Skeletal muscle satellite cell (primary cell): ENCODE measurements at regions not wholly inside any gene's neighbourhood (a gene's known extent, or its start where the extent isn't known, plus 50 kb on each side); places are given as distances from the start of the nearest gene placed in this dataset.

Experiments
- H3K27me3 ChIP-seq: 2 replicates; pipeline ENCODE4 v1.7.0; 2013; ENCODE audit warnings: low read length; ENCODE audit not compliant: control insufficient read depth, insufficient read depth
- H3K36me3 ChIP-seq: 2 replicates; pipeline ENCODE4 v1.7.0; 2013; ENCODE audit warnings: mild to moderate bottlenecking, control low read depth, low read length; ENCODE audit not compliant: insufficient read depth
- H3K4me1 ChIP-seq: 2 replicates; pipeline ENCODE4 v1.7.0; 2013; ENCODE audit warnings: low read length; ENCODE audit not compliant: control insufficient read depth, insufficient read depth
- H3K4me2 ChIP-seq: 2 replicates; pipeline ENCODE4 v1.7.0; 2013; ENCODE audit warnings: mild to moderate bottlenecking, low read length
- H3K4me3 ChIP-seq: 2 replicates; pipeline ENCODE4 v1.7.0; 2013; ENCODE audit warnings: low read length
- H3K9ac ChIP-seq: 2 replicates; pipeline ENCODE4 v1.7.0; 2013; ENCODE audit warnings: mild to moderate bottlenecking, low read depth, low read length, moderate library complexity
- H3K9me3 ChIP-seq: replicated peaks from 2 replicates; pipeline ENCODE4 v1.7.0; 2013; ENCODE audit warnings: mild to moderate bottlenecking, control low read depth, low read length

DNA sequence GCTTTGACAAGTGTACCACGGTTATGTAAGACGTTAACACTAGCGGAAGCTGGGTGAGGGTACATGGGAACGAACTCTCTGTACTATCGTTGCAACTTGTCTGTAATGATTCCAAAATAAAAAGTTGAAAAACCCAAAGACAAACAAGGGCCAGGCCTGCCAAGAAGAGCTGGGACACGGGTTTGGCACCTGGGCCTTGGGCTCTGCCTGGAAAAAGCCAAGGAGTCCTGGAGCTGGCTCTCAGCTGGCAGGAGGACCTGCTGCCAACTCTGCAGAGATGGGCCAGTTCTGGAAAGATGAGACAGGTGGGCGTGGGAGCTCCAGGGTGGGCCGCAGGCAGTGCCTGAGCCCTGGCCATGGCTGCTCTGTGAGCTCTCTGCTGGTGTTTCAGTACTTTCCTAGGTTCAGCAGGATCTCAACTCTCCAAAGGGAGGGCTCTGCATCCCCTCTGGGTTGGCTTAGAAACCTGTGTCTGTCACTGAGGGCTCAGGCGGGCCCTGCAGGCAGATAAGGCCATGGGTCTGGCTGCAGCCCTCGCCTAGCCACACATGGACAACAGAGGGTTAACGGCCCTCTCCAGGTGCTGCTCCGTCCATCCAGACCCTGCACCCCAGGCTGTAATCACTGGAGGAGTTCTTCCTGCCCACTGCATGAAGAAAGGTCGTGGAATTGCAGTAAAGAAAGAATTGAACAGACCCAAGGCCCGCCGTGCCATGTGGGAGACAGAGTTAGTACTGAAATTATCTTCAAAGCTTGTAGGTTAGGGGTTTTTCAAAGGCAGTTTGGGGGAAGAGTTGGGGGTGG lies 89.9 kb downstream of the RHOB start:
- Histone ChIP-seq H3K9ac (no peak overlapping the region), H3K27me3 (peaks cover 9% of the 10 kb centered on the region)

DNA sequence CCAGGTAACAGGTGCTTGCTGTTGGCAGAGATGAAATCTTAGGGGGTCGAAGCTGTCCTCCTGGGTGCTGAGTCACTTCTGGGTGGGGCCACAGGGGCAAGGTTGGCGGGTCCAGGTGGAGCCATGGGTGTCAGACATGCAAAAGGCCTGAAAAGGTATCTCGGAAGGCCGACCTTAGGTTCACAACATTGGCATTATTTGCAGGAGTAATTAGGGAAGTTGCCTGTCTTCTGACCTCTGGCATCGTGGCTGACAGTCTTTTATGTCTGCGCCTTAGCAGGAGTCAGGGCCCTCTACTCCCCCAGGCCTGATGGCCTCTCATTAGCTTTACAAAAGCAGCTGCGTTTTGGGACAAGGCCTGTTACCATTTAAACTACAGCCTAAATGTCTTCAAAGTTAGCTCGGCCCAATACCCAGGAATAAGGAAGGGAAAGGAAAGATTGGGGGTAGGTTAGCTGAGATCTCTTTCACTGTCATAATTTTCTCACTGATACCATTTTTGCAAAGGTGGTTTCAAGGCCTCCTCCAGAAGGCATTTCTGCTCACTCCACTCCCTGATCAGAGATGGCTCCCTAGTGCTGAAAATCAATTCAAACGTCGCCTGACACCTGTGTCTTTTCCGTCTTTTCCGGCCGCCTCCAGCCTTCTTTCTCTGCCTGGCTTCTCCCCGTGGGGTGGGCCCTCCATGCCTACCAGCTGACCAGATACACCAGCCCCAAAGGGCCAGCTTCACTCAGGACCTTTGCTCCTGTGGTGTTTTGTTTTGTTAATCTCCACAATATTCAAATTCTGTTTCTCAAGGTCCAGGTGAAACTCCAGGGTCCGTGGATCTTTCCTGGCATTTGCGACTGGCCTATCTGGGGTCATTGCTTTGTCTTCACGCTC lies 90.8 kb downstream of the RHOB start:
- H3K9ac ChIP-seq = no peak overlapping the region
- no peak overlapping the region for H3K4me2 ChIP-seq
- peaks cover 22% of the 10 kb centered on the region for H3K4me1 ChIP-seq
- no peak overlapping the region for H3K4me3 ChIP-seq
- H3K27me3 ChIP-seq = peaks cover 9% of the 10 kb centered on the region
- H3K9me3 ChIP-seq = no peaks in the 10 kb centered on the region
- H3K36me3 ChIP-seq = no peaks in the 10 kb centered on the region

More for the DNA sequence above, 89.9 kb downstream of the RHOB start:
- no peaks in the 10 kb centered on the region for H3K36me3 ChIP-seq
- H3K4me3 ChIP-seq = no peak overlapping the region
- H3K4me2 ChIP-seq = no peak overlapping the region
- no peaks in the 10 kb centered on the region for H3K9me3 ChIP-seq
- H3K4me1 ChIP-seq = peaks cover 22% of the 10 kb centered on the region

DNA sequence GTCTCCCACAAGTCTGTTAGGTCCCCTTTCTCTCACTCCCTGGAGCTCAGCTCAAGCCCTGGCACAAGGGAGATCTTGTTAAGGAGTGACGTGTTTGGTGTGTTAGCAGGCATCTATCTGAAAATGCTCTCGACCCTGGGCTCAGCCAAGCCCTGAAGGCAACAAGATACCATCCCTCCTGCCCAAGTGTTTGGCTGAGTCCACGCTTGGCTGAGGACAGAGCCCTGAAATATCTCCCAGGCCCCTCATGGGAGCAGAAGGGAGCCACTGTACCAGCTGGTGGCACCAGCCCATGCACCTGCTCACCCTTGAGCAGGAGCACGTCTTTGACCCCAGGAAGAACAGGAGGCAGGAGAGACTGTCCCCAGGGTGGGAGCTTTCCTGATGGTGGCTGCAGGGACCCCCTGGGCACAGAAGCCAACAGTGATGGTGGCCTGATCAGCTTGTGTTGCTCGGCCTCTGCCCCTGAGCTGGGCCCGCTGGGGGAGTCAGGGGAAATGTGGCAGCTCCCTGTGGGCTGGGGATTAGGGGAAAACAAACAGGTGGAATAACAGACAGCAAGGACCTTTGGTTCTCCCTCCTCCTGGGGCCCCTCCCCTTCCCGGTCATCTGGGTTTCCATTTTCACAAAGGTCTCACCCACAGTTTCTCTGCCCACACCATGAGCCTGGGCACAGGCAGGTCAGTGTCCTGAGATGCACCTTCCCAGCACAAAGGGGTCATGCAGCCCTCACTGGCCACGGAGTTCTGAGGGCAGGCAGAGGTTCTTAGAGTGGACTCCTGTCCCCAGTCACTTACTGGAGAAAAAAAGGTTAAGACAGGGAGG lies 91.6 kb downstream of the RHOB start:
- Histone ChIP-seq H3K9ac (no peak overlapping the region), H3K4me2 (no peak overlapping the region), H3K36me3 (no peaks in the 10 kb centered on the region), H3K9me3 (no peaks in the 10 kb centered on the region), H3K27me3 (peaks cover 9% of the 10 kb centered on the region), H3K4me3 (no peak overlapping the region), H3K4me1 (peaks cover 30% of the 10 kb centered on the region)

DNA sequence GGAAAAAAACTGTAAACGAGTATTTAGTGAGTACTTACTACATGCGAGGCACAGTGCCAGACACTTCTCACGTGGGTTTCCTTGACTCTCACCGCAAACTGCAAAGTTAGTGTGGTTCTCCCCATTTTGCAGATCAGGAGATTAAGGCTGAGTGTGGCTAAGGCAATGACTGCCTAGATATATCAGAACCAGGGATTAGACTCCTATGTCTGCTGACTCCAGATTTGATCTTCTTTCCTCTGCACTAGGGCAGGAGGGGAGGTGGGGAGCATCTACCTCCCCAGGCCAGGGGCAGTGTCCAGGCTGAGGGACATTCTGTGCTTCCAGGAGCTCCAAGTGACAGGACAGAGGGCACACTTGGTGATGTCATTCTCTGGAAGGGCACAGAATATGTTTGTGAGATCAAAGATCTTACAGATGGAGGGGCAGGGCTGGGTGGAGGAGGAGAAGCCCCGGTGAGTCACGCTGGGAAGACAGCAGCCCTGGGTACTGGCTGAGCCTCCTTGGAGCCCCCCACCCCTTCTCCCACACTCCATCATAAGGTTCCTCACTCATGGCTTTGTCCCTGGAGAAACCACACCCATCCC lies 92.4 kb downstream of the RHOB start:
- peak overlapping the region; percentile 23 for H3K4me3 ChIP-seq
- no peaks in the 10 kb centered on the region for H3K36me3 ChIP-seq
- H3K9ac ChIP-seq = peak overlapping the region; percentile 52
- H3K9me3 ChIP-seq = no peaks in the 10 kb centered on the region
- H3K4me1 ChIP-seq = peaks cover 37% of the 10 kb centered on the region
- peaks cover 8% of the 10 kb centered on the region for H3K27me3 ChIP-seq
- peak overlapping the region; percentile 41 for H3K4me2 ChIP-seq

DNA sequence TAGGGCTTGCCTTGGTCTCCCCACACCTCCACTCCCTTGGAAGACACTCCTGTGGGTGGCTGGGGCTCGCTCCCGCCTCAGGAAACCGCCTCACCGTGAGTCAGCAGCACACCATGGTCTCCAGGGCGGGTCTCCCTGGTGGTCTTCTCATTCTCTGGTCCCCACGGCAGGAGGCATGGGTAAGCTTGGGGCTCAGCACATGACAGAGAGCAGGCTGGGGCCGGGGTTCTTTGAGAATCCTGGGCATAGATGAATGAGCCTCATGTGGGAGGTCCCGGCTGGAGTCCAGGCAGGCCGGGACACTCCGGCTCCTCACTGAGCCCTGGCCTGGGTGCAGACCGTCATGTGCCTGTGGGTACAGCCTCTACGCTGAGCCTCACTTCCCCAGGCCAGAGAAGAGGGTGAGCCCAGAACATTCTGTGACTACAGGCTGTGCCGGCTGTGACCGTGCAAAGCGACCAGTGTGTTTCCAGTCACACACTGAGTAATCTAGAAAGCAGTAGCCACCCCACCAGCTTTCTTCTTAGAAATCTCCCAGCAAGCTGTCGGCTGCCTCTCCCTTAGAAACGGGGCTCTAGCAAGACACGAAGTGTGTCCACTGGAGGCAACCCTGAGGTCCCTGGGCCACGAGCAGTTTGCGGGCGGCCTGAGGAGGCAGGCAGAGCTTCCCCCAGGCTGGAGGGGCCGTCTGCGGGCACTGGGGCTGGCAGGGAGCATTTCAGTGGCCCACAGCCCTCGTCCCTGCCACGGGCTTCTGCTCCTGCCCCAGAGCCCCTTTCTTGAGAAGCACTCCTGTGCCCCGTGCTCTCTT lies 93.1 kb downstream of the RHOB start:
- Histone ChIP-seq H3K27me3 (peaks cover under 1% of the 10 kb centered on the region), H3K4me3 (peak overlapping the region; percentile 23), H3K9me3 (no peaks in the 10 kb centered on the region), H3K4me2 (peak overlapping the region; percentile 41), H3K9ac (peak overlapping the region; percentile 52), H3K4me1 (peaks cover 40% of the 10 kb centered on the region), H3K36me3 (no peaks in the 10 kb centered on the region)

DNA sequence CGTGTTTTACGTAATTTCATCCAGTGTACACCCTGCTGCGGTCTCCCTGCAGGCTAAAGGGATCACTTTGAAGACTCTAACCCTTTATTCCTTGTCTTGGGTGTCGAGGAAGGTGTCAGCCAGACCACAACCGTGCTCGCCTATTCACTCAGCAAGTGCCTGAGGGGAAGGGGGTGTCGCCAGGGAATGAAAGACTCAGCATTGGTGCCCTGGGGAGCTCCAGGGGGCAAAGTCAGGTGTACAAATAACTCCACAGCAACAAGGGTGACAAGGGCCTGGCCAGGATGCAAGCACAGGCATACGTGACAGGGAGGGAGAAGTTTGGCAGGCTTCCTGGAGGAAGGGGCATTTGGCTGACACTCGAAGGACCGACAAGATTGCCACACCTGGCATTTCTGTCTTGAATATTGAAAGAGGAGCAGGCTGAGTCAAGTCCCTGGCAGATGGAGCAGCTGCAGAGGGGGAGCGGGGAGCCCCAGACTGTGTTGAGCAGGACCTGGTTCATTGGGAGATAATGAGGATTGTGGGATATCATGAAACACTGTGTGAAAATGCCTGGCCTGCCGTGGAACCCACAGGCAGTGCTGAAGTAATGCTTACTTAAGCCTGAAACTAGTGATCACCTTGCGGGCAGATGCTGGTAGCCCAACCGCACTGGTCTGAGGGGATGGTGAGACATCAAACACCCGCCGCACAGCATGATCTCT lies 93.9 kb downstream of the RHOB start:
- H3K36me3 ChIP-seq = no peaks in the 10 kb centered on the region
- no peaks in the 10 kb centered on the region for H3K9me3 ChIP-seq
- peaks cover 40% of the 10 kb centered on the region for H3K4me1 ChIP-seq
- no peak overlapping the region for H3K9ac ChIP-seq
- H3K27me3 ChIP-seq = no peaks in the 10 kb centered on the region
- no peak overlapping the region for H3K4me2 ChIP-seq
- no peak overlapping the region for H3K4me3 ChIP-seq

DNA sequence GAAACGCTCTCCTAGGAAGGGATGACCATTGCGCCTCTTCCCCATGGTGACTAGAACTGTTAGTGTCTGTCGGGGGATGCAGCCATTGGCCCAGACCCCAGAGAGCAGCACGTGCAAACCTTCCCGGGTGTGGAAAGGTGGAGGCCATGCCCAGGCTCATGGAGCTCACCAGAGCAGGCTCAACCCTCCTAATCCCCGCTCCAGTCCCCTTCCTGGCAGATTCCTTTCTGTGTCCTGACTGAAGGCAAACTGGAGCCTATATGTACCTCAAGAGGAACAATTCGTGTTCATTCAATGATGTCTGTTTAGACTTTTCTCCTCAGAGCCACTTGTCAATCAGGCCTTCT lies 94.4 kb downstream of the RHOB start:
- Histone ChIP-seq H3K4me1 (peaks cover 40% of the 10 kb centered on the region), H3K27me3 (no peaks in the 10 kb centered on the region), H3K9me3 (no peaks in the 10 kb centered on the region), H3K4me2 (no peak overlapping the region), H3K36me3 (no peaks in the 10 kb centered on the region), H3K9ac (no peak overlapping the region), H3K4me3 (no peak overlapping the region)

DNA sequence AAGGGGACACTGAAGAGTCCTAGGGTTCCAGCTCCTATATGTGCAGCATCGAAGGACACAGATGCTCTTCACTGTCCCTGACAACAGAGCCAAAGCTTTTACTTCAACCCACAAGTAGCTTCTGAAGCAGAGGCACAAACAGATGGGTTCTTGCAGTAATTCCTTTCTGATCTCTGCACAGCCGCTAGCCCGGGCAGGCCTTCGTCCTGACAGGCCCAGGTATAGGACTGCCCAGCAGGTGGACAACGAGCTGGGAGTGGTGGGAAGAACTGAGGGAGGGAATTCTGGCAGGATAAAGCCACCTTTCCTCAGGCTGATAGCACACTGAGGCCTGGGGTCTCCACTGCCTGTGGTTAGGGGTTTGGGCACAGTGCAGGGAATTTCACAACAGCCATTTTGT lies 94.8 kb downstream of the RHOB start:
- Histone ChIP-seq H3K4me3 (no peak overlapping the region), H3K9me3 (no peaks in the 10 kb centered on the region), H3K27me3 (no peaks in the 10 kb centered on the region), H3K36me3 (no peaks in the 10 kb centered on the region), H3K4me1 (peaks cover 40% of the 10 kb centered on the region), H3K4me2 (no peak overlapping the region), H3K9ac (no peak overlapping the region)

DNA sequence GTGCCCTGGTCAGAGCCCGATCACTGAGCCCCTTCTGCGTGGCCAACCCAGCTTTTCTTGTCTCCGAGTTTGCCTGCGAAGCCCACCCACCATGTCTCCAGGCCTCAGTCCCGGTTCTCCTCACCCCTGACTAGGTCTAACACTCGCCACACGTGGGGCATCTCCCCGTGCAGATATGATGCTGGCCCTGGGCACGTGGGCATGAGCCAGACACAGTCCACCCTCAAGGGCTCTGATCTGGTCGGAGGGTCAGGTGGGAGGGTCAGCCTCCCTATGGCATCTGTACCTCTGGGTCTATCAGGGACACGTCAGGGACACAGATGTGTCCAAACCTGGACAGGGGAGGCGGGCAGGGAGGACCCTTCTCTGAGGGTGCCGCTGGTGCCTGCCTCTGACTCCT lies 95.4 kb downstream of the RHOB start:
- Histone ChIP-seq H3K36me3 (no peaks in the 10 kb centered on the region), H3K27me3 (no peaks in the 10 kb centered on the region), H3K4me3 (no peak overlapping the region), H3K4me2 (no peak overlapping the region), H3K4me1 (peaks cover 40% of the 10 kb centered on the region), H3K9me3 (no peaks in the 10 kb centered on the region), H3K9ac (no peak overlapping the region)
